ENCODE measurements at regions not wholly inside any gene's neighbourhood (a gene's known extent, or its start where the extent isn't known, plus 50 kb on each side); places are given as distances from the start of the nearest gene placed in this dataset.
"Not testable (repeated sequence)": the region's sequence is repeated elsewhere in the genome, so short reads cannot be mapped to it uniquely, and the experiment has no call there.

- no peak for DNase-seq
Observed at GRCh38 chr4:170691168-170691567, 601.4 kb upstream of the AADAT start.

GRCh38 chr4:170687751-170688150 lies 598.0 kb upstream of the AADAT start:
- DNase-seq: no peak

GRCh38 chr4:170685701-170686100 lies 595.9 kb upstream of the AADAT start:
- DNase-seq: not testable (repeated sequence)

- no peak for DNase-seq
Observed at GRCh38 chr4:170682558-170683294, 593.0 kb upstream of the AADAT start.

- DNase-seq: not testable (repeated sequence)
Observed at GRCh38 chr4:170682087-170682486, 592.3 kb upstream of the AADAT start.

- DNase-seq: no peak
Observed at GRCh38 chr4:170675568-170676262, 586.0 kb upstream of the AADAT start.

GRCh38 chr4:170674176-170674575 lies 584.4 kb upstream of the AADAT start:
- no peak for DNase-seq

- no peak for DNase-seq
Observed at GRCh38 chr4:170672381-170672965, 582.7 kb upstream of the AADAT start.

GRCh38 chr4:170671171-170671570 lies 581.4 kb upstream of the AADAT start:
- no peak for DNase-seq

GRCh38 chr4:170667814-170668213 lies 578.1 kb upstream of the AADAT start:
- DNase-seq: no peak

- DNase-seq: no peak
Observed at GRCh38 chr4:170666909-170667308, 577.2 kb upstream of the AADAT start.

GRCh38 chr4:170662250-170662649 lies 572.5 kb upstream of the AADAT start:
- no peak for DNase-seq

- no peak for DNase-seq
Observed at GRCh38 chr4:170657761-170658160, 568.0 kb upstream of the AADAT start.

GRCh38 chr4:170656506-170656905 lies 566.8 kb upstream of the AADAT start:
- no peak for DNase-seq

- DNase-seq: no peak
Observed at GRCh38 chr4:170652571-170652970, 562.8 kb upstream of the AADAT start.

- no peak for DNase-seq
Observed at GRCh38 chr4:170651786-170652185, 562.0 kb upstream of the AADAT start.

- no peak for DNase-seq
Observed at GRCh38 chr4:170627418-170627817, 537.7 kb upstream of the AADAT start.

GRCh38 chr4:170623899-170624298 lies 534.1 kb upstream of the AADAT start:
- no peak for DNase-seq

- no peak for DNase-seq
Observed at GRCh38 chr4:170610434-170610833, 520.7 kb upstream of the AADAT start.

- DNase-seq: no peak
Observed at GRCh38 chr4:170599894-170600293, 510.1 kb upstream of the AADAT start.

GRCh38 chr4:170591076-170591475 lies 501.3 kb upstream of the AADAT start:
- no peak for DNase-seq

- DNase-seq: peak; percentile 5
Observed at GRCh38 chr4:170589597-170590191, 499.9 kb upstream of the AADAT start.

GRCh38 chr4:170581969-170582368 lies 492.2 kb upstream of the AADAT start:
- no peak for DNase-seq
